GM23338 (cell line): ENCODE measurements at regions not wholly inside any gene's neighbourhood (a gene's known extent, or its start where the extent isn't known, plus 50 kb on each side); places are given as distances from the start of the nearest gene placed in this dataset.

Source experiments
- ATAC-seq: fragments of 200-7000 bp; cut with Tn5 transposase; 3 replicates; pipeline ENCODE4 v1.9.1; 2020
- DNase-seq: peaks from one replicate; pipeline ENCODE4 v3.0.0-alpha.2; 2015; ENCODE audit warnings: low spot score
- H2AFZ ChIP-seq: fragments of 200-600 bp; sonication (generic); 2 replicates; pipeline ENCODE4 v1.8.0; 2016; ENCODE audit warnings: antibody characterized with exemption, mild to moderate bottlenecking, moderate library complexity
- H3F3A ChIP-seq: fragments of 200-600 bp; sonication (generic); replicated peaks from 2 replicates; pipeline ENCODE4 v1.8.0; 2017; ENCODE audit warnings: antibody characterized with exemption, mixed run types, low read depth
- H3K27ac ChIP-seq: fragments of 200-600 bp; sonication (generic); 2 replicates; pipeline ENCODE4 v1.6.1; 2016; ENCODE audit warnings: low read depth
- H3K27me3 ChIP-seq: fragments of 200-600 bp; sonication (generic); 2 replicates; pipeline ENCODE4 v1.8.0; 2016; ENCODE audit warnings: mild to moderate bottlenecking, mixed run types, moderate library complexity; ENCODE audit not compliant: insufficient read depth
- H3K36me3 ChIP-seq: fragments of 200-600 bp; sonication (generic); 2 replicates; pipeline ENCODE4 v1.8.0; 2016; ENCODE audit warnings: mild to moderate bottlenecking; ENCODE audit not compliant: insufficient read depth
- H3K4me1 ChIP-seq: fragments of 200-600 bp; sonication (generic); 2 replicates; pipeline ENCODE4 v1.8.0; 2016; ENCODE audit warnings: mild to moderate bottlenecking, moderate library complexity; ENCODE audit not compliant: insufficient read depth
- H3K4me2 ChIP-seq: fragments of 200-600 bp; sonication (generic); 2 replicates; pipeline ENCODE4 v1.7.1; 2017; ENCODE audit warnings: mixed run types
- H3K4me3 ChIP-seq: fragments of 200-600 bp; sonication (generic); 2 replicates; pipeline ENCODE4 v1.6.1; 2016; ENCODE audit warnings: mixed run types
- H3K79me2 ChIP-seq: fragments of 200-600 bp; sonication (generic); replicated peaks from 2 replicates; pipeline ENCODE4 v1.8.0; 2017; ENCODE audit warnings: mild to moderate bottlenecking; ENCODE audit not compliant: insufficient read depth
- H3K9me2 ChIP-seq: fragments of 200-600 bp; sonication (generic); 2 replicates; pipeline ENCODE4 v1.8.0; 2017; ENCODE audit not compliant: insufficient read depth
- H4K20me1 ChIP-seq: fragments of 200-600 bp; sonication (generic); replicated peaks from 2 replicates; pipeline ENCODE4 v1.8.0; 2017; ENCODE audit warnings: mild to moderate bottlenecking; ENCODE audit not compliant: insufficient read depth
- H3K27ac Mint-ChIP-seq: 2 replicates; pipeline ENCODE4 v1.8.0; 2020; ENCODE audit warnings: inconsistent platforms, mild to moderate bottlenecking, moderate library complexity, mixed read lengths
- H3K27me3 Mint-ChIP-seq: 3 replicates; pipeline ENCODE4 v1.8.0; 2022; ENCODE audit warnings: low read depth, mild to moderate bottlenecking, moderate library complexity, mixed read lengths, inconsistent platforms; ENCODE audit not compliant: insufficient read depth, poor library complexity
- H3K36me3 Mint-ChIP-seq: 3 replicates; pipeline ENCODE4 v1.8.0; 2021; ENCODE audit warnings: low read depth, mild to moderate bottlenecking, inconsistent platforms, moderate library complexity, mixed read lengths
- H3K4me1 Mint-ChIP-seq: 3 replicates; pipeline ENCODE4 v1.8.0; 2020; ENCODE audit warnings: mild to moderate bottlenecking, inconsistent platforms, mixed read lengths
- H3K4me3 Mint-ChIP-seq: 3 replicates; pipeline ENCODE4 v1.8.0; 2021; ENCODE audit warnings: moderate library complexity, mild to moderate bottlenecking, inconsistent platforms, mixed read lengths
- H3K9me3 Mint-ChIP-seq: 3 replicates; pipeline ENCODE4 v1.8.0; 2020; ENCODE audit warnings: moderate library complexity, mild to moderate bottlenecking, inconsistent platforms, mixed read lengths
- CREB1 ChIP-seq: fragments of 250-450 bp; sonication (Bioruptor Pico); IDR thresholded peaks from 2 replicates; pipeline ENCODE4 v1.5.0; 2020; ENCODE audit warnings: low read depth, mild to moderate bottlenecking, moderate library complexity
- EZH2 ChIP-seq: fragments of 200-600 bp; sonication (generic); IDR thresholded peaks from one replicate; pipeline ENCODE4 v1.8.0; 2017; ENCODE audit warnings: antibody characterized with exemption, mild to moderate bottlenecking, low read depth; ENCODE audit not compliant: unreplicated experiment
- EZH2phosphoT487 ChIP-seq: fragments of 200-600 bp; sonication (generic); IDR thresholded peaks from one replicate; pipeline ENCODE4 v1.8.1; 2018; ENCODE audit warnings: antibody characterized with exemption; ENCODE audit not compliant: unreplicated experiment
- NANOG ChIP-seq: IDR thresholded peaks from 2 replicates; pipeline ENCODE4 v1.6.1; 2016; ENCODE audit warnings: antibody characterized with exemption, borderline replicate concordance
- REST ChIP-seq: IDR thresholded peaks from one replicate; pipeline ENCODE4 v1.6.1; 2018; ENCODE audit warnings: antibody characterized with exemption; ENCODE audit not compliant: unreplicated experiment
- ZNF331 ChIP-seq: fragments of 250-450 bp; sonication (Bioruptor Pico); IDR thresholded peaks from 2 replicates; pipeline ENCODE4 v1.5.0; 2020; ENCODE audit warnings: low read depth, mild to moderate bottlenecking, moderate library complexity
- ZNF462 ChIP-seq: fragments of 250-450 bp; sonication (Bioruptor Pico); IDR thresholded peaks from 2 replicates; pipeline ENCODE4 v1.5.0; 2020; ENCODE audit warnings: mild to moderate bottlenecking, moderate library complexity
- TF ChIP-seq, protein P1 (sequence below), 2 experiments: fragments of 200-600 bp in 1 of 2; sonication (generic) in 1 of 2; conservative IDR thresholded peaks; 2 replicates each; pipeline versions ENCODE4 v1.5.1 to v1.6.1; 2016 to 2017; ENCODE audit warnings: antibody characterized with exemption in 2 of 2, low read depth in 2 of 2, mild to moderate bottlenecking in 2 of 2, moderate library complexity in 1 of 2

GRCh38 chr11:130587658-130588057 is 139.2 kb downstream of the ADAMTS15 start:
- Histone ChIP-seq H3K9me2 (peaks cover 11% of the 10 kb centered on the region; the same call in 1 of the 2 replicates), H3K4me1 (no peaks in the 10 kb centered on the region; the same call in 1 of the 2 replicates), H3K79me2 (no peaks in the 10 kb centered on the region), H3K36me3 (no peaks in the 10 kb centered on the region), H3F3A (no peaks in the 10 kb centered on the region), H4K20me1 (no peaks in the 10 kb centered on the region), H3K27me3 (no peaks in the 10 kb centered on the region), H2AFZ (no peak overlapping the region), H3K4me3 (no peak overlapping the region), H3K4me2 (no peak overlapping the region), H3K27ac (no peak overlapping the region)
- TF ChIP-seq NANOG (no peak), EZH2 (no peak), ZNF462 (CRISPR knock-in tag) (no peak), CREB1 (no peak), EZH2phosphoT487 (no peak), ZNF331 (CRISPR knock-in tag) (no peak), REST (no peak)
- TF ChIP-seq, protein P1, sequence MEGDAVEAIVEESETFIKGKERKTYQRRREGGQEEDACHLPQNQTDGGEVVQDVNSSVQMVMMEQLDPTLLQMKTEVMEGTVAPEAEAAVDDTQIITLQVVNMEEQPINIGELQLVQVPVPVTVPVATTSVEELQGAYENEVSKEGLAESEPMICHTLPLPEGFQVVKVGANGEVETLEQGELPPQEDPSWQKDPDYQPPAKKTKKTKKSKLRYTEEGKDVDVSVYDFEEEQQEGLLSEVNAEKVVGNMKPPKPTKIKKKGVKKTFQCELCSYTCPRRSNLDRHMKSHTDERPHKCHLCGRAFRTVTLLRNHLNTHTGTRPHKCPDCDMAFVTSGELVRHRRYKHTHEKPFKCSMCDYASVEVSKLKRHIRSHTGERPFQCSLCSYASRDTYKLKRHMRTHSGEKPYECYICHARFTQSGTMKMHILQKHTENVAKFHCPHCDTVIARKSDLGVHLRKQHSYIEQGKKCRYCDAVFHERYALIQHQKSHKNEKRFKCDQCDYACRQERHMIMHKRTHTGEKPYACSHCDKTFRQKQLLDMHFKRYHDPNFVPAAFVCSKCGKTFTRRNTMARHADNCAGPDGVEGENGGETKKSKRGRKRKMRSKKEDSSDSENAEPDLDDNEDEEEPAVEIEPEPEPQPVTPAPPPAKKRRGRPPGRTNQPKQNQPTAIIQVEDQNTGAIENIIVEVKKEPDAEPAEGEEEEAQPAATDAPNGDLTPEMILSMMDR (conservative IDR thresholded peaks at IDR 0.05; ENCODE audit: low read depth in 2 of 2): no peak
- Mint-ChIP-seq H3K9me3 (no peaks in the 10 kb centered on the region), H3K36me3 (no peaks in the 10 kb centered on the region), H3K27me3 (peaks cover 2% of the 10 kb centered on the region), H3K27ac (no peak overlapping the region), H3K4me3 (no peak overlapping the region), H3K4me1 (peaks cover 15% of the 10 kb centered on the region)
- no peak for DNase-seq
- ATAC-seq: no peak
